K562 (cell line): ENCODE measurements at regions not wholly inside any gene's neighbourhood (a gene's known extent, or its start where the extent isn't known, plus 50 kb on each side); places are given as distances from the start of the nearest gene placed in this dataset.

Experiments used
- ATAC-seq: fragments of 200-7000 bp; cut with Tn5 transposase; 3 replicates; pipeline ENCODE4 v1.9.1; 2020; ENCODE audit warnings: moderate library complexity
- BruUV-seq: library from RNA; stranded (reverse); fragments of 400-500 nt; replicated peaks from 2 replicates; lab custom pipeline; 2021; lab: Mats Ljungman, UMichigan
- CTCF ChIA-PET: fragments of 300-600 bp; formaldehyde crosslinking; extraction: SDS; loops from one replicate; lab custom pipeline; 2021; ENCODE audit warnings: low intra/inter-chr PET ratio; lab: Yijun Ruan, JAX
- POLR2A ChIA-PET: fragments of 300-600, 350-650 bp; sonication (Branson Sonifier 250); formaldehyde crosslinking; extraction: SDS; loops from one replicate; lab custom pipeline; 2021; ENCODE audit warnings: antibody characterized with exemption, inconsistent platforms; lab: Yijun Ruan, JAX
- DNase-seq, 4 experiments: peaks; one replicate each; pipeline versions ENCODE4 v3.0.0 to v3.0.0-alpha.2; 2011 to 2018; ENCODE audit warnings: low spot score in 3 of 4, mixed read lengths in 3 of 4; ENCODE audit errors: extremely low read depth in 1 of 4
- FAIRE-seq: peaks from 2 replicates; lab custom pipeline; 2011; peaks lifted over from hg19 to GRCh38; lab: Jason Lieb, UNC
- H2AFZ ChIP-seq: 2 replicates; pipeline ENCODE4 v1.6.0; 2011; ENCODE audit warnings: low read depth, low read length, control low read depth, inconsistent platforms
- H3K27ac ChIP-seq: fragments of 200-600 bp; 3 replicates; pipeline ENCODE4 v1.8.0; 2011; ENCODE audit warnings: low read depth, mild to moderate bottlenecking, control low read depth, inconsistent platforms, low read length, moderate library complexity, mixed read lengths; ENCODE audit errors: extremely low read depth
- H3K27me3 ChIP-seq, 2 experiments: fragments of 300-600 bp in 1 of 2; 2 replicates in 1 of 2; 3 replicates in 1 of 2; pipeline versions ENCODE4 v1.6.0 to v1.8.0; 2011; ENCODE audit warnings: inconsistent platforms in 2 of 2, low read length in 2 of 2, mild to moderate bottlenecking in 1 of 2, mixed read lengths in 1 of 2, moderate library complexity in 1 of 2; ENCODE audit not compliant: control insufficient read depth in 2 of 2, insufficient read depth in 2 of 2
- H3K36me3 ChIP-seq: fragments of 300-600 bp; 3 replicates; pipeline ENCODE4 v1.8.0; 2011; ENCODE audit warnings: mild to moderate bottlenecking, low read length, inconsistent platforms; ENCODE audit not compliant: control insufficient read depth, insufficient read depth
- H3K4me1 ChIP-seq, 2 experiments: fragments of 200-600 bp in 1 of 2; replicated peaks in 1 of 2; 2 replicates in 1 of 2; 3 replicates in 1 of 2; pipeline versions ENCODE4 v1.5.1 to v1.8.0; 2011; ENCODE audit warnings: inconsistent platforms in 2 of 2, low read length in 2 of 2, mild to moderate bottlenecking in 1 of 2, mixed read lengths in 1 of 2, moderate library complexity in 1 of 2; ENCODE audit not compliant: control insufficient read depth in 2 of 2, insufficient read depth in 2 of 2
- H3K4me2 ChIP-seq: 2 replicates; pipeline ENCODE4 v1.6.1; 2011; ENCODE audit warnings: low read length, control low read depth, inconsistent platforms, mixed read lengths; ENCODE audit not compliant: insufficient read depth
- H3K4me3 ChIP-seq: fragments of 200-600 bp; sonication (generic), shearing (Covaris generic); 2 replicates; pipeline ENCODE4 v1.5.1; 2016; ENCODE audit warnings: control low read depth, inconsistent platforms
- H3K79me2 ChIP-seq: fragments of 200-600 bp; 3 replicates; pipeline ENCODE4 v1.8.0; 2011; ENCODE audit warnings: low read length, inconsistent platforms; ENCODE audit not compliant: control insufficient read depth, insufficient read depth
- H3K9ac ChIP-seq, 2 experiments: 2 replicates each; pipeline versions ENCODE4 v1.6.0 to v1.6.1; 2011; ENCODE audit warnings: low read depth in 2 of 2, low read length in 2 of 2, control low read depth in 1 of 2, inconsistent platforms in 1 of 2, mild to moderate bottlenecking in 1 of 2, mixed read lengths in 1 of 2; ENCODE audit not compliant: insufficient read depth in 1 of 2
- H3K9me1 ChIP-seq: one replicate; pipeline ENCODE4 v1.6.0; 2011; ENCODE audit warnings: inconsistent platforms, mild to moderate bottlenecking, low read length, moderate library complexity; ENCODE audit not compliant: control insufficient read depth, insufficient read depth
- H3K9me3 ChIP-seq: replicated peaks from 2 replicates; pipeline ENCODE4 v1.5.1; 2011; ENCODE audit warnings: low read depth, low read length, inconsistent platforms; ENCODE audit not compliant: control insufficient read depth, insufficient read depth
- H4K20me1 ChIP-seq: replicated peaks from 2 replicates; pipeline ENCODE4 v1.6.1; 2011; ENCODE audit warnings: low read length, inconsistent platforms, mixed read lengths; ENCODE audit not compliant: control insufficient read depth, insufficient read depth
- ATF1 ChIP-seq, 2 experiments: fragments of 450-650 bp in 1 of 2; IDR thresholded peaks; 2 replicates each; pipeline ENCODE4 v1.6.1; 2016; ENCODE audit warnings: missing compliant biosample characterization in 1 of 2, missing genetic modification characterization in 1 of 2
- BRD4 ChIP-seq: fragments of 200-600 bp; sonication (generic); IDR thresholded peaks from 2 replicates; pipeline ENCODE4 v1.6.1; 2017; ENCODE audit warnings: inconsistent platforms
- EWSR1 ChIP-seq: fragments of 450-650 bp; IDR thresholded peaks from 2 replicates; pipeline ENCODE4 v1.6.1; 2018; ENCODE audit warnings: borderline replicate concordance, mild to moderate bottlenecking, low read depth, moderate library complexity; ENCODE audit not compliant: partially characterized antibody
- NFRKB ChIP-seq: fragments of 450-650 bp; IDR thresholded peaks from 2 replicates; pipeline ENCODE4 v1.6.1; 2016; ENCODE audit warnings: low read depth
- NR4A1 ChIP-seq, 2 experiments: fragments of 250-450 bp in 1 of 2; fragments of 450-650 bp in 1 of 2; sonication (Bioruptor Pico) in 1 of 2; IDR thresholded peaks; 2 replicates each; pipeline versions ENCODE4 v1.4.0 to v1.6.1; 2016 to 2020; ENCODE audit warnings: mild to moderate bottlenecking in 2 of 2, missing compliant biosample characterization in 1 of 2, missing genetic modification characterization in 1 of 2, moderate library complexity in 1 of 2
- PATZ1 ChIP-seq: fragments of 250-450 bp; sonication (Bioruptor Pico); IDR thresholded peaks from 2 replicates; pipeline ENCODE4 v1.5.0; 2020; ENCODE audit warnings: mild to moderate bottlenecking, borderline replicate concordance
- RBM34 ChIP-seq: fragments of 200-400 bp; formaldehyde crosslinking; IDR thresholded peaks from 2 replicates; pipeline ENCODE4 v1.6.1; 2018; ENCODE audit warnings: low read length, borderline replicate concordance; ENCODE audit not compliant: insufficient read depth
- RERE ChIP-seq: sonication (generic); formaldehyde crosslinking; IDR thresholded peaks from 2 replicates; pipeline ENCODE4 v1.8.0; 2023; ENCODE audit warnings: missing genetic modification reagents, mild to moderate bottlenecking, borderline replicate concordance
- STAG1 ChIP-seq: sonication (generic); formaldehyde crosslinking; IDR thresholded peaks from 2 replicates; pipeline ENCODE4 v1.5.0; 2020; ENCODE audit warnings: missing genetic modification reagents, borderline replicate concordance
- TFAM ChIP-seq: fragments of 250-450 bp; sonication (Bioruptor Pico); conservative IDR thresholded peaks from 2 replicates; pipeline ENCODE4 v1.5.0; 2021; ENCODE audit warnings: mild to moderate bottlenecking, moderate library complexity
- ZKSCAN3 ChIP-seq: fragments of 250-450 bp; sonication (Bioruptor Pico); IDR thresholded peaks from 2 replicates; pipeline ENCODE4 v1.4.0; 2020
- ZNF133 ChIP-seq: fragments of 250-450 bp; sonication (Bioruptor Pico); IDR thresholded peaks from 2 replicates; pipeline ENCODE4 v1.4.0; 2020; ENCODE audit warnings: mild to moderate bottlenecking
- ZNF347 ChIP-seq: fragments of 450-650 bp; formaldehyde crosslinking; IDR thresholded peaks from 2 replicates; pipeline ENCODE4 v1.4.0; 2020; ENCODE audit warnings: low read depth, mild to moderate bottlenecking, moderate library complexity
- ZNF436 ChIP-seq: fragments of 250-450, 450-650 bp; sonication (Bioruptor Pico); formaldehyde crosslinking; IDR thresholded peaks from 2 replicates; pipeline ENCODE4 v1.7.0; 2020; ENCODE audit warnings: mild to moderate bottlenecking
- ZNF507 ChIP-seq: conservative IDR thresholded peaks from 2 replicates; pipeline ENCODE4 v1.6.1; 2017; ENCODE audit warnings: missing genetic modification characterization, missing compliant biosample characterization
- WGBS: fragments of 100-300 bp; shearing (Covaris generic); methylation state at CpG from one replicate; pipeline ENCODE4 v1.1.6; 2016; ENCODE audit warnings: low coverage, mixed read lengths; ENCODE audit not compliant: insufficient coverage; ENCODE audit errors: missing lambda C conversion rate; 5-methylcytosine and 5-hydroxymethylcytosine counted together
- in situ Hi-C: fragments of 300-500 bp; cut with MboI; formaldehyde crosslinking; loops from 4 replicates; pipeline ENCODE4 v1.15.0; 2018; ENCODE audit warnings: inconsistent platforms, mixed read lengths
- intact Hi-C: fragments of 100-400 bp; cut with micrococcal nuclease; formaldehyde crosslinking; loops from 2 replicates; pipeline ENCODE4 v1.14.2; 2022

- ATAC-seq: no peak
- in situ Hi-C loops (no loop called here), intact Hi-C loops (no loop called here)
- Histone ChIP-seq H4K20me1 (no peaks in the 10 kb centered on the region), H3K4me1 (no peaks in the 10 kb centered on the region), H3K9me1 (no peaks in the 10 kb centered on the region), H3K9ac (no peak overlapping the region), H3K27ac (no peak overlapping the region), H2AFZ (no peak overlapping the region), H3K4me2 (no peak overlapping the region), H3K79me2 (no peaks in the 10 kb centered on the region), H3K4me3 (no peak overlapping the region), H3K27me3 (peaks cover 0 to 4% of the 10 kb centered on the region in 2 experiments; a peak in 1 of 5 replicates), H3K9me3 (no peaks in the 10 kb centered on the region), H3K36me3 (no peaks in the 10 kb centered on the region)
- CTCF ChIA-PET: no interaction called here
- TF ChIP-seq BRD4: no peak
- TF ChIP-seq ZNF436: no peak
- TF ChIP-seq ZNF133 (CRISPR knock-in tag): no peak
- no peak for TF ChIP-seq PATZ1 (CRISPR knock-in tag)
- TF ChIP-seq EWSR1: no peak
- no peak for TF ChIP-seq ZNF507
- TF ChIP-seq RBM34: no peak
- TF ChIP-seq NFRKB: no peak
- TF ChIP-seq RERE (CRISPR knock-in tag): no peak
- no peak for TF ChIP-seq ATF1 (CRISPR knock-in tag; IDR thresholded peaks at IDR 0.05)
- TF ChIP-seq ATF1 (tag; IDR thresholded peaks at IDR 0.05): no peak
- no peak for TF ChIP-seq TFAM (CRISPR knock-in tag)
- TF ChIP-seq ZNF347: no peak
- no peak for TF ChIP-seq STAG1 (CRISPR knock-in tag)
- no peak for TF ChIP-seq ZKSCAN3 (CRISPR knock-in tag)
- TF ChIP-seq NR4A1 (CRISPR knock-in tag; IDR thresholded peaks at IDR 0.05): no peak
- TF ChIP-seq NR4A1 (tag; IDR thresholded peaks at IDR 0.05): no peak
- DNase-seq: no peak
- FAIRE-seq: no peak
- POLR2A ChIA-PET: no interaction called here
- no TSS peak for BruUV-seq
- WGBS: 0% methylated on average over 3 of the region's 3 CpGs
Measured at GRCh38 chr5:174412941-174413340, 311.4 kb upstream of the MSX2 start.
